NCI-H1694 (cell line): ENCODE measurements at regions not wholly inside any gene's neighbourhood (a gene's known extent, or its start where the extent isn't known, plus 50 kb on each side); places are given as distances from the start of the nearest gene placed in this dataset.

Experiments
- DNase-seq: peaks from one replicate; lab custom pipeline; 2025; lab: John Stamatoyannopoulos, UW

GRCh38 chr3:17799312-17799711 lies 56.9 kb upstream of the TBC1D5 start:
- DNase-seq: no peak

DNA sequence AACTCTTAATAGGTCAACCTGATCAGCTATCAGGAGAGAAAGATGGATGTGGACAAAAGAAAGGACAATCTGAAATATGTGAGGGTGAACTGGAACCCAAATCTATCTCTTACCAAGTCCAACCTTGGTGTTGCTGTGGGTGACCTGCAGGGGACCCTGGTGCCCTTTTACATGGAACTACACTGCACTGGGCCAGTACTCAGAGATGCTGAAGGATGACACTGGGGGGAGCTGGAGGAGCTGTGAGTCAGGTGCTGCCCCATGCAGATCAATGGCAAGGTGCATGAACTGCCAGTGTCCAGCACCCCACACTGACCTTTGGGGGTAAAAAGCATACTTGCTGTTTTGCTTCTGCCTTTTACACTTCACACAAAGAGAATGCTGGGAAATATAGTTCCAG lies 55.6 kb upstream of the TBC1D5 start:
- DNase-seq: no peak

GRCh38 chr3:17795711-17796110 lies 53.3 kb upstream of the TBC1D5 start:
- no peak for DNase-seq

DNA sequence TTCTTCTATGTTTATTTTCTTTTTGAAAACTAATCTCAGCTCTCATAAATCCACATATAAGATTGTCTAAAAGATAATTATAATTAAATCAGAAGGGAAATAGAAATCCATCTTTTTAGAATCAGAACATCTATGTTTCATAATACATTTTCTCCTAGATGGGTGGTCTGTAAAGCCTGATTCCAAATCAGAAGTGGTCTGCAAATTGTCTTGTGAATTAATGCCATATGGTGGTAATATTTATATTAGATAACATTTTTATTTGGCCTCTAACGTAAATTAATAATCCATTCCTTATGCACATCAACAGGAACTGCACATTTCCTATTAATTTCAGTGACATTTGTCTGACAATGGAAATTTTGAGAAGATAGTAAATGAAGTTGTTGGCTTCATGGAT lies 52.8 kb upstream of the TBC1D5 start:
- DNase-seq: no peak

- DNase-seq: no peak
Measured at GRCh38 chr3:17793542-17794195, 51.2 kb upstream of the TBC1D5 start.
